GM21786 (cell line): ENCODE measurements at regions not wholly inside any gene's neighbourhood (a gene's known extent, or its start where the extent isn't known, plus 50 kb on each side); places are given as distances from the start of the nearest gene placed in this dataset.
"Not testable (repeated sequence)": the region's sequence is repeated elsewhere in the genome, so short reads cannot be mapped to it uniquely, and the experiment has no call there.

Source experiments
- ATAC-seq: cut with Tn5 transposase; IDR thresholded peaks from one replicate; pipeline ENCODE4 v1.9.1; 2021; ENCODE audit not compliant: unreplicated experiment

DNA sequence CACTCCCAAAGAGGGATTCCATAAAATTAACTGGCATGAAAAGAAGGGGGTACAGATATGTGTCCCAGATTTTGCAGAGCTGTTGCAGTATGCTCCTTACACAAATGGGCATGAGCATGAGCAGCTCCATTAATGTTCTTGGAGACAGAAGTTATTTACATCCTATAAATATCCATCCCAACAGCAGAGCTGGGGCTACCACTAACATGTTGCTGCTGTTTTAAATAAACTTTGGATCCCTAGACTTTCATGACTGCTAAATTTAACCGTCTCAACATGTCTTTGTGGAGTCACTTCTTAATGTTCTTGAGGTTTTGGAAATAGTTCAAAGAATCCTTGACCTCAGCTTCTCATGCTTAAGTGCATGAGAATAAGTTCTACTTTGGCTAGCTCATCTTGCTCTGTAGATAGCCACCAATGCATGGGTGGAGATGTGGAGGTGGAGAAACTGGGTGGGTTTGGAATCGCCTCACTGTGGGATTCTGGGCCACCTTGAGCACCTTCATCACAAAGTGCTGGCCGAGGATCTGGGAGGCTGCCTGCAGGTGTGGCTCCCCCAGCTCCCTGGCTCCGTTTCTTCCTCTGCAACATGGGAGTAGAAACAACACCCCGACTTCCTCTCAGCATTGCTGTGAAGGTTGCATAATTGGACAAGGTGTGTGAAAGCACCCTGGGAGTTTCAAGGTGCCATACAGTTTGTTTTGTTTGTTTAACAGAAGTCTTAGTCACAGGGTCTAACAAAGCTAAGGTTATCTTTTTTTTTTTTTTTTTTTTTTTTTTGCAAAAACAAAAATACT, 307.2 kb downstream of the MYCN start:
- no peak for ATAC-seq

GRCh38 chr2:16246911-16247310, 306.6 kb downstream of the MYCN start:
- no peak for ATAC-seq

DNA sequence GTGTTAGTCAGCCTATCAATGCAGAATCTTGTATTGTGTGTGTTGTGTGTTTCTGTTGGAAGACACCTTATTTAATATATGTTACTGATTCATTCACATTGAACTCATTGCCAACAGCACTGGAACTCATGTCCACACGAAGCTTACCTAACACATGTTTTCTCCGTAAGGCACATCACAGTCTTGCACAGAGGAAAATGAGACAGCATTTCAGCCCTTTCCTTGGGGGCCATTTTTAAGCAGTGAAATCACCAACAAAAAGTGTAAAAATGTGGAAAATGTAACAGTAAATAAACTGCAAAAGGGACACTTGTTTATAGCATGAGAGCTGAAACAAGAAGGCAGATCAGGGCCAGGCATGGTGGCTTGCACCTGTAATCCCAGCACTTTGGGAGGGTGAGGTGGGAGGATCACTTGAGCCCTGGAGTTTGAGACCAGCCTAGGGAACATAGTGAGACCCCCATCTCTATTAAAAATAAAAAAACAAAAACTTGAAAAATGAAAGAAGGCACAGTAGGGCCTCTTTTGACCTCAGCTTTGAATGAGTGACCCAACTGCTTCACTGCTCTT, 306.0 kb downstream of the MYCN start:
- ATAC-seq: no peak

DNA sequence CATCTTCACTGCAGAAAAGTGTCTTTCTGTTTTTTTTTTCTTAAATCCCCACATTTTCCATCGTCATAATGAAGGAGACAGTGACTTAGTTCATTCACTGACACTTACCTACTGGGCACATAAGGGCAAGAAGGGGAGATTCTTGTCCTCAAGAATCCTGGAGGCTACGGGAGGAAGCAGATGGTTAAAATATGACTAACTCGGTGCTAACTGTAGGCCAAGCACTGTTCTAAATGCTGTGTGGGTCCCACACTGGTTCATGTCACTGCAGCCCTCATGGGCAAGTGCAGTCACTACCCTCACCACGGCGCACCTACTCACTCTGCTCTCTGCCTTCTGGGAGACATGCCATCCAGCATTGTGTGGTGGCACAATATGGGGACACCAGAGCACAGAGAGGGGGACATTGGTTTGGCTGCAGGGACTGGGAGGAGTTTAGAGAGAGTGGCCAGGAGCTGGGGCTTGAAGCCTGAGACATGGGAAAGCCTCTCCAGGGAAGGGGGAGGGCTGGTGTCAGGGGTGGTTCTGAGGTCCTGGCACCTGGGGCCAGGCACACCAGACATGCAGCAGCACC, 305.2 kb downstream of the MYCN start:
- ATAC-seq: no peak

GRCh38 chr2:16244966-16245320, 304.6 kb downstream of the MYCN start:
- ATAC-seq: no peak

GRCh38 chr2:16244153-16244965, 304.0 kb downstream of the MYCN start:
- ATAC-seq: no peak

DNA sequence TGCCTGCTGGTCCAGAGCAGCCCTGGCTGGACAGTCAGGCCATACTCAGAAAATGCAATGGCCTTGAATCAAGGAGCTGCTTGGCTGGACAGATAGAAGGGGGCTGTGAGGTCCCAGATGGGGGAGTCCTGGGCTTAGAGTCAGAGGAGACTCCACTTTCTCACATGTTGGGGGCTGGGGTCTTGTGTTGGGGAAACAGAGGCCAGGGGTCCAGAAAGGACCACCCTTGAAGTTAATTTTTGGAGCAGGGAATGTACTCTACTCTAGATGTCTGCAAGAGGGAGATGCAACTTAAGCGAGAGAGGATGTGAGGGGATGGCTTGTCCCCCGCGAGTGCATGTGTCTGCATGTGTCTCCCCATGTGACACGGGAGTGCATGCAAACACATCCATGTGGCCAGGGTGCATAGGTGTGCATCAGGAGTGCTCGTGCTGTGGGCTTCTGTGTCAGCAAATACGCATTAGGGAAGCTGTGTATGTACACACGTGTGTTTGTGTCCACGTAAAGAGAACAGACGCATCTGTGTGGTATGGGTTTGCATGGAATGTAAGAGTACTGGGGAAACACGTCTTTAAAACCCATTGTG, 303.2 kb downstream of the MYCN start:
- ATAC-seq: no peak

- no peak for ATAC-seq
Observed at GRCh38 chr2:16242906-16243305, 302.6 kb downstream of the MYCN start.

- ATAC-seq: no peak
Observed at GRCh38 chr2:16241166-16242160, 301.1 kb downstream of the MYCN start.

GRCh38 chr2:16240402-16240801, 300.1 kb downstream of the MYCN start:
- ATAC-seq: no peak

DNA sequence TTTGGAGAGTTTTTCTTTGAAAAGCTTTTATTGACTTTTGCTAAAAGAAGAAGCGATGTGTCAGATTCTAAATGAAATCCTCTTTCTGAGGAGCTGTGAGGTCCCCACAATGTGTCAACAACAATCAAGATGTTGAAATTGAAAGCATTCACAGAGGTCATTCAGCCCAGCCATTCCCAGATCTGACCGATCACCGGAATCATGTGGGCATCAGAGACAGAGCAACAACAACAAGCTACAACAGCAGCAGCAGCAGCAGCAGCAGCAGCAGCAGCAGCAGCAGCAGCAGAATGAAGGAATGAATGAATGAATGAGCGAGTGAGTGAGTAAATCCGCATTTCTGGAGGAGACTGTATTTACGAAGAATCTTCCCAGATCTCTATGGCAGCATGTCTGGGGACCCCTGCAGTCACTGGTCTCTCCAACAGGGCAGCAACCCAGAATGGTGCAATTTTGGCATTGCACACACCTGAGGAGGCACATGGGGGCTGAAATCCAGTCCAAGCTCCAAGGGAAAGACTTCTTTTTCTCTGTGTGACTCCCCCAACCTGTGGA, 299.0 kb downstream of the MYCN start:
- no peak for ATAC-seq

DNA sequence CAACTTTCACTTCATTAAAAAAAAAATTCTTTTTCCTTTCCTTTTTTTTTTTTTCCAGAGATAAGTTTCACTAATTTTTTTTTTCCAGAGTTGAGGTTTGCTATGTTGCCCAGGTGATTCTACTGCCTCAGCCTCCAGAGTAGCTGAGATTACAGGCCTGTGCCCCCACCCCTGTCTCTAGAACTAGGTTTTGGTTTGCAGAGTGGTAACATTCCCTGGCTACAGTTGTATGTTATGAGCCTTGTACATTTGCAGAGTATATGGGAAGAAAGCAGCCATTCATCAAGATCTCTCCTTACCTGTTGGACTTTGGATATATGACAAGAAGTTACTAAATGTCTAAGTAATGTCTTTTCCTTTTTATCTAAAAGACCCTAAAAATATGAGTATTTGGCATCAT, 298.4 kb downstream of the MYCN start:
- ATAC-seq: no peak

DNA sequence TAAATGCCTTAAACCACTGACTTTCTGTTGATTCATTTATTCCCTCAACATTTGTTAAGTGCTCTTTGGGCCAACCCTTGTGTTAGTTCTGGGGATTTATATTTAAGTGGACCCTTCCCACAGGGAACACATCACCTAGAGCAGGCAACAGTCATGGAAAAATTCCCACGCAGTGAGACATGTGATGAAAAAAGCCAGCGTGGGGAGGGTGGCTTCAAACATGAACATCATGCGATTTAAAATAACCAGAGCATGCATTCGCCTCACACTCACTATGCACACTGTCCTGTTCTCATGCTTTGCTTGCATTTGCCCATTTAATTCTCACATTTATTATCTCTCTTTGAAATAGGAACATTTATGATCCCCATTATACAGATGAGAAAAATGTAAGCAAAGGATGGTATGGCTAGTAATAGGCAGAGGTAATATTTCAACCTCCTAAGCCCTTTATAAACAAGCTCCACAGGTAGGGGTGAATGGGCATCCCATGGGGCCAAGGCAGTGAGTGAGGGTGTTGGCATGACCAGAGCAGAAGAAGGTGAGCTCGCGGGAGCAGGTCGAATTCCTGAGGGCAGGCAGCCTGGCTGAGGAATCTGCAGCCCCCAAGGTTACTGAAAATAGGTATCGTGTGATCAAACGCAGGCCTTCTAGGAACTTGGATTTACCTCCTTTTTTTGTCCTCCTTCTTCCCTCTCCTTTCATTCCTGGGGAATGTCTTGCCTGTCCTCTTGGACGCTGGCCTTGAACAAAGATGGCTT, 297.8 kb downstream of the MYCN start:
- ATAC-seq: no peak

- no peak for ATAC-seq
Observed at GRCh38 chr2:16235747-16236146, 295.4 kb downstream of the MYCN start.

DNA sequence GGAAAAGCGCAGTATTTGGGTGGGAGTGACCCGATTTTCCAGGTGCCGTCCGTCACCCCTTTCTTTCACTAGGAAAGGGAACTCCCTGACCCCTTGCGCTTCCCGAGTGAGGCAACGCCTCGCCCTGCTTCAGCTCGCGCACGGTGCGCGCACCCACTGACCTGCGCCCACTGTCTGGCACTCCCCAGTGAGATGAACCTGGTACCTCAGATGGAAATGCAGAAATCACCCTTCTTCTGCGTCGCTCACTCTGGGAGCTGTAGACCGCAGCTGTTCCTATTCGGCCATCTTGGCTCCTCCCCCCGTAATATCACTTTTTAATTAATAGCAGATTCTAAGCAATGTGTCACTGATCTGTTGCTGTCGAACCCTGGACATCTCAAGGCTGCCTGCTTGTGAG, 294.9 kb downstream of the MYCN start:
- ATAC-seq: not testable (repeated sequence)

DNA sequence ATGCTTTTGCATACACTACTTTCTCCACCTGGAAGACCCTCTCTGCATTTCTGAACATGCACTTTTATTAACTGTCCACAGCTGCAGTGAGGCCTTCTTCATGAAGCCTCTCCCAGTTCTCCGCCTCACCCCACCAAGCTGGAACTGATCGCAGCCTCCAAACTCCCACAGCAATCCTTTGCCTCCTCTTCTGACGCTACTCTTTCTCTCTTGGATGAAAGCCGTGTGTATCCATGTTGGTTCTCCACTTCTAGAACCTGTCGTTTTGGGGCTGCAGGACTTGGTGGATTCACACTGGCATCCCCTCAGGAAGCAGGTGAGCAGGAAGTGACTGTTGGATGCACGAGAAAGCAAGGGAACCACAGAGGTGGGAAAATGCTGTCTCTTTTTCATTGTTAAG, 288.6 kb downstream of the MYCN start:
- ATAC-seq: no peak

- no peak for ATAC-seq
Observed at GRCh38 chr2:16228471-16228870, 288.1 kb downstream of the MYCN start.

DNA sequence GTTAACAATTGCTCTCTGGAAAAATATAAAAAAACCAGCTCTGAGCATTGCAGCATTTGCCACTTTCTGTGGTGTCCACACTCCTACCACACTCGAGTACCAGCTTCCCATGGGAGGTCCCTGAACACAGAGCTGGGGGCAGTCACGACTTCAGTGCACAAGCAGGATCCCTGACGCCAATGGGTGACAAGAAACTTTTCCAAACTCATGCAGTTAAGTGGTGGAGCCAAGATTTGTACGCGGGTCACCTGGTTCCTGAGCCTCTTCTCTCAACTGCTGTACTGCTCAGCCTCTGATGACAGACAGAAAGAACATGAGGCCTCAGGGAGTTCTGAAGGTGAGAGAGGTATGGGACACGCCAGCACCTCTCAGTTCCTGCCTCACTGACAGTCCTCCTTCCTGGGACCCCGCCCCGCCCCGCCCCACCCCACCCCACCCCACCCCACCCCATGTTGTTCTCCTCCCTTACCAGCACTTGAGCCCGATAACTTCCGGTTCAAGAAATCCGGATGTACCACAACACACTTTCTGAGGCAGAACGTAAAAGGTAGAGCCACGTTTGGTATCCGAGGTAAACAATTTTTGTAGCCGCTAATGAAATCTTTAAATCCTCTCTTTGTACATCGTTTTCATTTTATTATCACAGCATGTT, 287.6 kb downstream of the MYCN start:
- no peak for ATAC-seq
